ENCODE measurements at regions not wholly inside any gene's neighbourhood (a gene's known extent, or its start where the extent isn't known, plus 50 kb on each side); places are given as distances from the start of the nearest gene placed in this dataset.

DNA sequence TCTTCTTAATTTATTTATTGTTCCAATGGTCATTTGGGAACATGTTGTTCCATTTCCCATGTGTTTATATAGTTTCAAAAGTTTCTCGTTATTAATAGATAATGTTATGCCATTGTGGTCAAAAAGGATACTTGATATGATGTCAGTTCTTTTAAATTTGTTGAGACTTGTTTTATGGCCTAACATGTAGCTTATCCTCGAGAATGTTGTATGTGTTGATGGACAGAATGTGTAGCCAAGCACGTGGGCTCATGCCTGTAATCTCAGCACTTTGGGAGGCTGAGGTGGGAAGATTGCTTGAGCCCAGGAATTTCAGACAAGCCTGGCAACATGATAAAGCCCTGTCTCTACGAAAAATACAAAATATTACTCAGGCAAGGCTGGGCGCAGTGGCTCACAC, 168.5 kb upstream of the USP38 start:
- TF ChIP-seq, protein P1, sequence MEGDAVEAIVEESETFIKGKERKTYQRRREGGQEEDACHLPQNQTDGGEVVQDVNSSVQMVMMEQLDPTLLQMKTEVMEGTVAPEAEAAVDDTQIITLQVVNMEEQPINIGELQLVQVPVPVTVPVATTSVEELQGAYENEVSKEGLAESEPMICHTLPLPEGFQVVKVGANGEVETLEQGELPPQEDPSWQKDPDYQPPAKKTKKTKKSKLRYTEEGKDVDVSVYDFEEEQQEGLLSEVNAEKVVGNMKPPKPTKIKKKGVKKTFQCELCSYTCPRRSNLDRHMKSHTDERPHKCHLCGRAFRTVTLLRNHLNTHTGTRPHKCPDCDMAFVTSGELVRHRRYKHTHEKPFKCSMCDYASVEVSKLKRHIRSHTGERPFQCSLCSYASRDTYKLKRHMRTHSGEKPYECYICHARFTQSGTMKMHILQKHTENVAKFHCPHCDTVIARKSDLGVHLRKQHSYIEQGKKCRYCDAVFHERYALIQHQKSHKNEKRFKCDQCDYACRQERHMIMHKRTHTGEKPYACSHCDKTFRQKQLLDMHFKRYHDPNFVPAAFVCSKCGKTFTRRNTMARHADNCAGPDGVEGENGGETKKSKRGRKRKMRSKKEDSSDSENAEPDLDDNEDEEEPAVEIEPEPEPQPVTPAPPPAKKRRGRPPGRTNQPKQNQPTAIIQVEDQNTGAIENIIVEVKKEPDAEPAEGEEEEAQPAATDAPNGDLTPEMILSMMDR (IDR thresholded peaks at IDR 0.05): no peak
- TF ChIP-seq POLR2A (IDR thresholded peaks at IDR 0.05): no peak
